Nephron (organoid): ENCODE measurements at regions not wholly inside any gene's neighbourhood (a gene's known extent, or its start where the extent isn't known, plus 50 kb on each side); places are given as distances from the start of the nearest gene placed in this dataset.

ENCODE experiments used
- H3K27ac Mint-ChIP-seq, 3 experiments: 2 replicates each; pipeline ENCODE4 v1.8.0; 2020; ENCODE audit warnings: mixed read lengths in 3 of 3, mild to moderate bottlenecking in 2 of 3, moderate library complexity in 1 of 3
- H3K27me3 Mint-ChIP-seq: 2 replicates; pipeline ENCODE4 v1.8.0; 2021; ENCODE audit warnings: low read depth, mild to moderate bottlenecking, moderate library complexity, mixed read lengths
- H3K36me3 Mint-ChIP-seq: 2 replicates; pipeline ENCODE4 v1.8.0; 2020; ENCODE audit warnings: low read depth, mixed read lengths
- H3K4me1 Mint-ChIP-seq: 2 replicates; pipeline ENCODE4 v1.8.0; 2020; ENCODE audit warnings: mixed read lengths
- H3K4me3 Mint-ChIP-seq, 3 experiments: 2 replicates each; pipeline ENCODE4 v1.8.0; 2020; ENCODE audit warnings: mild to moderate bottlenecking in 3 of 3, mixed read lengths in 3 of 3, moderate library complexity in 2 of 3
- H3K9me3 Mint-ChIP-seq: 2 replicates; pipeline ENCODE4 v1.8.0; 2020; ENCODE audit warnings: mixed read lengths
- TF ChIP-seq, protein P1 (sequence below), 3 experiments: fragments of 200-600 bp; sonication (generic); IDR thresholded peaks; one replicate each; pipeline ENCODE4 v1.5.0; 2021; ENCODE audit warnings: antibody characterized with exemption in 3 of 3; ENCODE audit not compliant: unreplicated experiment in 3 of 3

DNA sequence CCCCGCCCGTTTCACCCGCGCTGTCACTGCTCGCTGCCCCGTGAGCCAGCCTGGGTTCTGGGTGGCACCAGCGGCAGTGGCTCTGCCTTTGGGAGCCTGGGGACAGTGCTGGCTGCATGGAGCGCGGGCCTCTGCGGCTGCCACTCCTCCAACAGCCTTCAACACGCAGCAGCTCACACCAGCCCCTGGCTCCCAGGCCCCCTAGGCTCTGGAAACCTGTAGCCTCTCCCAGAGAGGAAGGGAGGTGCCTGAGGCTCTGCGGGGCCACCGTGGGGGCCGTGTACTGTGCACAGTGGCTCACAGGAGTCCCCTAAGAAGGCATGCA lies 163.9 kb upstream of the AFDN start:
- H3K36me3 Mint-ChIP-seq = no peaks in the 10 kb centered on the region
- H3K4me3 Mint-ChIP-seq = no peak overlapping the region
- no peaks in the 10 kb centered on the region for H3K9me3 Mint-ChIP-seq
- TF ChIP-seq, protein P1, sequence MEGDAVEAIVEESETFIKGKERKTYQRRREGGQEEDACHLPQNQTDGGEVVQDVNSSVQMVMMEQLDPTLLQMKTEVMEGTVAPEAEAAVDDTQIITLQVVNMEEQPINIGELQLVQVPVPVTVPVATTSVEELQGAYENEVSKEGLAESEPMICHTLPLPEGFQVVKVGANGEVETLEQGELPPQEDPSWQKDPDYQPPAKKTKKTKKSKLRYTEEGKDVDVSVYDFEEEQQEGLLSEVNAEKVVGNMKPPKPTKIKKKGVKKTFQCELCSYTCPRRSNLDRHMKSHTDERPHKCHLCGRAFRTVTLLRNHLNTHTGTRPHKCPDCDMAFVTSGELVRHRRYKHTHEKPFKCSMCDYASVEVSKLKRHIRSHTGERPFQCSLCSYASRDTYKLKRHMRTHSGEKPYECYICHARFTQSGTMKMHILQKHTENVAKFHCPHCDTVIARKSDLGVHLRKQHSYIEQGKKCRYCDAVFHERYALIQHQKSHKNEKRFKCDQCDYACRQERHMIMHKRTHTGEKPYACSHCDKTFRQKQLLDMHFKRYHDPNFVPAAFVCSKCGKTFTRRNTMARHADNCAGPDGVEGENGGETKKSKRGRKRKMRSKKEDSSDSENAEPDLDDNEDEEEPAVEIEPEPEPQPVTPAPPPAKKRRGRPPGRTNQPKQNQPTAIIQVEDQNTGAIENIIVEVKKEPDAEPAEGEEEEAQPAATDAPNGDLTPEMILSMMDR (IDR thresholded peaks at IDR 0.05; ENCODE audit: unreplicated experiment in 3 of 3) = no peak
- H3K27ac Mint-ChIP-seq = peak overlapping the region in 2 of 3 experiments; percentile 37 to 87
- peaks cover 57% of the 10 kb centered on the region for H3K4me1 Mint-ChIP-seq
- peaks cover 9% of the 10 kb centered on the region for H3K27me3 Mint-ChIP-seq

DNA sequence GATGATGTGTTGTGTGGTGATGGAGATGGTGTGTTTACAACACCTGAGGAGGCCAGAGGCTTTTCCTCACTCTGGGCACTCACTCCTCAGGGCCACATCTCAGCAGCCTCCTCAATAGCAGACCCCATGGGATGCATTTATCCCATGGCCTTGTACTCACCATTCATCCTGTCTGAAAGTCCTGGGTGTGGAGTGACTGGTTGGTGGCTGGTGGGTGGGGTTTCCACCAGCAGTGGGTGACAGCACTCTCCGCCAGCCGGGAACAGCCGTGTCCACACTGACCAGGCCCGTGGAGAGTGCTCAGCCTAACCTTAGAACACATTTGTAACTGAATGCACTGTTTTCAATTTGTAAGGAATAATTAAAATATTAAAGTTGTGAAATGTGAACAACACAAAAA lies 163.4 kb upstream of the AFDN start:
- Mint-ChIP-seq H3K36me3 (no peaks in the 10 kb centered on the region), H3K4me1 (peaks cover 62% of the 10 kb centered on the region), H3K4me3 (no peak overlapping the region), H3K9me3 (no peaks in the 10 kb centered on the region), H3K27me3 (peaks cover 9% of the 10 kb centered on the region), H3K27ac (peak overlapping the region in 2 of 3 experiments; percentile 37 to 87)
- TF ChIP-seq, protein P1 (IDR thresholded peaks at IDR 0.05; ENCODE audit: unreplicated experiment in 3 of 3) = no peak

DNA sequence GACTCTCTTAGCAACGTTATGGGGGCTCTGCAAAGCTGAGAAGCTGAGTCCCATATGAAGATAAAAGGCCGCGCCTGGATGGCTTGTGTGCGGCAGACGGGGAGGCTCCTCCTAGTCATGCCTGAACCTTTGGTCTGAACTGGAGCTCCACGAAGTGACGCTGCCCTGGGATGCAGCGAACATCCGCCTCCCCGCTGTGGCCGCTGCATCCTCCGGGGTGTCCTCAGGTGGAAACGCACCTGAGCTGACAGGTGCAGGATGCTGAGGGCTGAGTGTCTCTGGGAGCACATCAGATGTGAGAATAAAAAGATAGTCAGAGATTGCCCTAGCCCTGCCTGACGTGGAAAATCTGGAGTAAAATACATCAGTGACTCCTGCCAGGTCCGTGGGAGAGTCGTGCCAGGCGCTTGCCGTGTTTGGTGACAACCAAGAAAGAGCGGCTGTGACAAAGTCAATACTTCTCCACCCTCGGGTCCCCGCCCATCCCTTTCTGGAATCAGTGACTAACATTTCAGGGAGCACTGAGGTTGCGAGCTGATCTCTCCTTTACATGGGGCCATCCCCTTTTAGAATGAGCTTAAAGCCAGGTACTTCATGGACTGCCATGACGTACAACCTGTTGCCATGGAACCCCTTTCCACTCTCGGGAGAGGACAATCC lies 162.8 kb upstream of the AFDN start:
- H3K36me3 Mint-ChIP-seq = no peaks in the 10 kb centered on the region
- TF ChIP-seq, protein P1 (IDR thresholded peaks at IDR 0.05; ENCODE audit: unreplicated experiment in 3 of 3) = no peak
- H3K4me1 Mint-ChIP-seq = peaks cover 63% of the 10 kb centered on the region
- H3K9me3 Mint-ChIP-seq = no peaks in the 10 kb centered on the region
- H3K27ac Mint-ChIP-seq = peak overlapping the region in 2 of 3 experiments; percentile 21 to 87
- peaks cover 9% of the 10 kb centered on the region for H3K27me3 Mint-ChIP-seq
- no peak overlapping the region for H3K4me3 Mint-ChIP-seq

DNA sequence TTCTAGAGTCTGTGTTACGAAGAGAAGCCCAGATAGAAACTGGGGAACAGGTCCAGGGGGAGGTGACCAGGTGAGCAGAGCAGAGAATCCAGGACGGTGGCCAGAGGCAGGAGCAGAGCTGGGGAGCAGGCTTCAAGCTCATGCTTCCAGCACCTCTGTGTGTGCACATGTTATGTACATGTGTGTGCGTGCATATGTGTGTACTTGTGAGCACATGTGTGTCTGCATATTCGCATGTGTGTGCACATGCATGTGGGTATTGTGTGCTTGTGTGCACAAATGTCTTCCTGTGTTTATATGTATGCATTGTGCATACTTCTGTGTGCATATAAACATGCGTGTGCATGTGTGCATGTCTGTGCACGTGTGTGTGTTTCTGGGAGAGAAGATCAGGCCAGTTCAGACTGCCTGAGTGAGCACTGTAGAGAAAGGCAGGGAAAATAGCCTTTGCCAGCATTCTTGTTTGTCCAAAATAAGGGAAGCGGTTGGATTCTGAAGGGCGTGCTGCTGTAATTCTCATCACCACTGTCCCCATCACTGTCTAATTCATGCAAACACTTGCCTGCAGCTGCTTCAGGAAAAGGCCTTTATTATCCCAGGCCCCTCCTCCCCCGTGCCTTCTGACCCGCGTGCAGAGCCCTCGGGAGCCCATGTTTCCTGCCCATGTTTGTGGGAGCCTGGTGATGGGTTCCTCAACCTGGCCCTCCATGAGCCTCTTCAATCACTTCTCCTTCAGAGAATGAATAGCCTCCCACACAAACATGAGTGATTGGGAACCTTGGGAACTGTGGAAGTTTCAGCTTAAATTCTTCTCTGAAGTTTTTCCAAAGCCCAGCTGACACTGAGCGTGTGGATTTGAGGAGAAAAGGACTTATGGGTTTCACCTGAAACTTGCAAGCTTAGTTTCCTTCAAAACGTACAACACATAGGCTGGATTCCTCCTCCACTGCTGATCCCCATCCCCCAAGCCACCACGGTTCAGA lies 161.7 kb upstream of the AFDN start:
- H3K27ac Mint-ChIP-seq = peak overlapping the region; percentile 70 to 87 (median 81)
- H3K36me3 Mint-ChIP-seq = no peaks in the 10 kb centered on the region
- TF ChIP-seq, protein P1 (IDR thresholded peaks at IDR 0.05; ENCODE audit: unreplicated experiment in 3 of 3) = no peak
- H3K9me3 Mint-ChIP-seq = no peaks in the 10 kb centered on the region
- H3K4me1 Mint-ChIP-seq = peaks cover 63% of the 10 kb centered on the region
- peaks cover 9% of the 10 kb centered on the region for H3K27me3 Mint-ChIP-seq
- peak overlapping the region in 2 of 3 experiments; percentile 2 to 24 for H3K4me3 Mint-ChIP-seq

DNA sequence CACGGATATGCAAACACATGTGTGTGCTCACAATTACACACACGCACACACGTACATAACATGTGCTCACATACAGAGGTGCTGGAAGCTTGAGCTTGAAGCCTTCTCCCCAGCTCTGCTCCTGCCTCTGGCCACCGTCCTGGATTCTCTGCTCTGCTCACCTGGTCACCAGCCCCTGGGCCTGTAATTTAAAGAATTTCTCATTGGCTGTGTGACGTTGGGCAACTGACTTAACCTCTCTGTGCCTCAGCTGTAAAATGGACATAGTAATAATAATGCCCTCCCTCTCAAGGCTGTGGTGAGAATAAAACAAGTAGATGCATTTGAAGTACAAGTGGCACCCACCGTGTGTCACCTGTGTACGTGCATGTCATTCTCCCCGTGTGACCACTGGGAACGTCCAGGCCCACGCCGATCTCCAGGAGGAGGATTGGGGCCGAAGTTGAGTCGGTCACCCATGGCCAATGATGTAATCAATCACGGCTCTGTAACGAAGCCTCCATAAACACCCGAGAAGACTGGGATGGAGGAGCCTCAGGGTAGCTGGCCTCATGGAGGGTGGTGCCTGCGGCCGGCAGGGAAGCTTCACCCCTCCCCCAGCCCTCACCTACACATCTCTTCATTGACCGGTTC lies 160.9 kb upstream of the AFDN start:
- TF ChIP-seq, protein P1 (IDR thresholded peaks at IDR 0.05; ENCODE audit: unreplicated experiment in 3 of 3) = no peak
- H3K27me3 Mint-ChIP-seq = peaks cover 14% of the 10 kb centered on the region
- H3K36me3 Mint-ChIP-seq = no peaks in the 10 kb centered on the region
- H3K27ac Mint-ChIP-seq = peak overlapping the region; percentile 70 to 87 (median 81)
- H3K4me1 Mint-ChIP-seq = peaks cover 61% of the 10 kb centered on the region
- peak overlapping the region in 1 of 3 experiments; percentile 2 for H3K4me3 Mint-ChIP-seq
- no peaks in the 10 kb centered on the region for H3K9me3 Mint-ChIP-seq
